ENCODE measurements at regions not wholly inside any gene's neighbourhood (a gene's known extent, or its start where the extent isn't known, plus 50 kb on each side); places are given as distances from the start of the nearest gene placed in this dataset.

- TF ChIP-seq CTCF (IDR thresholded peaks at IDR 0.05) = no peak
- no peak for TF ChIP-seq POLR2A (IDR thresholded peaks at IDR 0.05)
These were observed 173.4 kb upstream of the THRB start for GRCh38 chr3:24668039-24668438.

Data from testis (tissue), 2 donors.